HG03354 (cell line): ENCODE measurements at regions not wholly inside any gene's neighbourhood (a gene's known extent, or its start where the extent isn't known, plus 50 kb on each side); places are given as distances from the start of the nearest gene placed in this dataset.

ENCODE experiments used
- ATAC-seq: cut with Tn5 transposase; IDR thresholded peaks from one replicate; pipeline ENCODE4 v1.9.1; 2021; ENCODE audit warnings: mild to moderate bottlenecking; ENCODE audit not compliant: unreplicated experiment, poor library complexity, severe bottlenecking

DNA sequence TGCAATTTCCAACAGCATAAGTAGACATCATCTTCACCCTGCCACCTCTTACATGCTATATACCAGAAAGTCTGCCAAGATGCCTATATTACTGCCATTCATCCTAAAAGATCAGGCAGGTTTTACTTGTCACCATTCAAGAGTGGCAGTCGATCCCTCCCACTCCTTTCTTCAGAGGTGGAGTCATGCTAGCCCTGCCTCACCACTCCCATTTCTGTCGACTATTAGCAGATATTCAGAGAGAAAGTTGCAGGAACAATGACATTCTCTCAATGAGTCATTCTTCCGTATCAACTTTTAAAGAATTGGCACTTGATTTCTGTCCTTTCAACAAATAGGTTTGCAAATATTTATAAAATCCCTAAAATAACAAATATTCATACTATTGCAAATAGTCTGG lies 1060.1 kb downstream of the ADGRL3 start:
- no peak for ATAC-seq

DNA sequence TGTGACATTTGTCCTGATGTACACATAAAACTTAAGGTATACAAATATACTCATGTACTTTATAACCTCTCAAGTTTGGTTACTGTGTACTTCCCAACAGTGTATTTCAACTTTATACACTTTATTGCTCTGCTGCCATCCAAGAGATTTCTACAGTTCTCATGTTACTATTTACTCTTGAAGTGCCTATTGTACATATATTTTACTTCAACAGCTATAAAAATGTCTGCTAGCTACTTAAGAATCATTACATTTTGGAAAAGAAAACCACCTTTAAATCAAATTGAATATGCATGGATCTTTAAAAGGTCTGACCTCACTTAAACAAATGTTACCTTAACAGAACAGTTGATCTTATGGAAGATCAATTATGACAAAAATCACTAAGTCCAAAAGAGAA lies 1056.4 kb downstream of the ADGRL3 start:
- ATAC-seq, result no peak

DNA sequence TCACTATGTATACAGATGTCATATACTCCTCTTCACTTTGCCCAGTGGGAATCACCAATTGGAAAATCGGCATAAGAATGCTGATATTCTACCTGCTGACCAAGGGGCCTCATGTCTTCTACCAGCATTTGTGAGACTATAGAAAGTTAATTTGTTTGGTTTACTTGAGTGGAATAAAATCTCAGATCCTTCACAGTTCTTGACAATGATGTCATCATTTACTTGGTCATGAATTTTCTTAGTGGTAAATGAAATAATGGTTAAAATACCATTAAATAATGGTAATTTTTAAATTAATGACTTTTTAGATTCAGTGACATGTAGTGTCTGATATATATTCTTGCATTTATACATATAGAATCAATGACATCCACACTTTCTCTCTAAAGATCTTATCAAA lies 1052.6 kb downstream of the ADGRL3 start:
- no peak for ATAC-seq

DNA sequence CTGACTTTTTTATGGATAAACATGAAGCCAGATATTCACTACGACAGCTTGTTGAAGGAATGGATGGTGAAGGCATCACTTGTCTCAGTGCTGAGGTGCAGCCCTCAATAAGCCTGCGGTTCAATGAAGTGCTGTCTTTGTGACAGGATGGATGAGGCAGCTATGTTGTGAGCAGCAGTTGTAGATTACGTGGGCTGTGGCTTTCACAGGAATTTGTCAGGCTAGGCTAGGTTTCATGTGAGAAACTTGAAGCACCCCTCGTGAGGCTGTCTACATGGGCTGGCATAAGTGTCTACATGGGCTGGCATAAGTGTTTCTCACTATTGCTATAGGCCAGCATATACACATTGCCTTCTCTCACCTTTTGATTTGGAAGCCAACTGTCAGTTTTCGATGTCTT lies 1050.0 kb downstream of the ADGRL3 start:
- no peak for ATAC-seq

DNA sequence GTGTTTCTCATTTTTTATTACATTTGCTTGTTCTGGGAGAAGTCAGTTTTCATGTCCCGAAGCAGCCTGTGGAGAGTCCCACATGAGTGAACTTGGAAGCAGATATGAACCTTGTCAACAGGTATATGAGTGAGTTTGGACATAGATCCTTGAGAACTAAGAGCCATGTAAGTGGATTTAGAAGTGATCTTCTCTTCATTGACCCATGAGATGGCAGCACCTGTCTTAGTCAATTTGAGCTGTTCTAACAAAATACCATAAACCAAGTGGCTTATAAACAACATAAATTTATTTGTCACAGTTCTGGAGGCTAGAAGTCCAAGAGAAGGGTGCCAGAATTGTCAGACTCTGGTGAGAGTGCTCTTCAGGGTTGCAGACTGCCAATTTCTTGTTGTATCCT lies 1043.8 kb downstream of the ADGRL3 start:
- no peak for ATAC-seq

DNA sequence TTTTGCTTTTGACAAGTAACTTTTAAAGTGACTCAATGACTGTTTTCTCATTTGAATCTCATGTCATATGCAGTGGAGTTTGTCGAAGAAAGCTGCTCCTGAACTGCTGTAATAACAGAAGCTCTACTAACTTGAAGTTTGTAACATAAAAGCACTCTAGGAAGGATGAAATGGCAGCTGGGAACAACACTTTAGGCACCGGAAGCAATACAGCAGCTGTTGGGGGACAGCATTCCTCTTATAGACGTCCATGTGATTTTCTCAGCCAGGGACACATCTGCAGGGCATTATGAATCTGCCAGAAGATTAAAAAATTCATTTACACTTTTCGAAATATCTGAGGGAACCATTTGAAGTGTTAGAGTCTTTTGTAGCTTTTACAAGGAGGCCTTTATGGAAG lies 1035.8 kb downstream of the ADGRL3 start:
- ATAC-seq, result no peak

DNA sequence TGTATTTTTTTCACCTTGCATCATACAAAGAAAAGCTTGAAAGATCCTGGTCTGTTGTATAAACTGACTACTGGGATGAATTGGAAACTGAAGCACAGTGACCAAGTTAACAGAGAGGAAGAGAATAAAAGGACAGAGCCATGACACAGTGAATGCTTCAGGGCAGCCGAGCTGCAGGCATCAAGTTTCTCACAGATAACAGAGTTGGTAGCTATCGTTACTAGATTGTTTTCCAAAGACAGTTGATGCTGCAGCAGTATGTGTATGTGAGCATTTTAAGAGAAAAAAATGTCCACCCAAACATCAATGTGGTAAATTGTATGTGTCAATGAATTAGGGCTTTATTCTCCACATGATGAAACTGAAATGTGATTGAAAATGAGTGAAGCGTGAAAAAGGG lies 1032.7 kb downstream of the ADGRL3 start:
- ATAC-seq, result no peak

DNA sequence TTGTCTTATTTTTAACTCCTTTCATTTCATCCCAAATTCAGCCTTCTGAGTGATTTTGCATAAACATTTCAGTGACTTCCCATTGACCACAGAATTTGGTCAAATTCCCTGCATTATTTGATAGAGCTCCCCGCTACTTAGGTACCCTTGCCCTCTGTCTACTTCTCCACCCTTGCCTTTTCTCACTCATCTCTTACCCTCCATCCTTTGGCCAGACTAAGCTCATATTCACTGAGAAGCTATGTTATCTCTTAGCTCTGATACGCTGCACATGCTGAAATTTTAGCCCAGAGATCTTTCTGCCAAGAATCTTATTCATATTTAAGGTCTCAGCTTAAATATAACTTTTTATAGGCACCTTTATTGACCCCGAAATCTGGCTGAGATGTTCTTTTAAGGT lies 1031.9 kb downstream of the ADGRL3 start:
- ATAC-seq, result no peak

DNA sequence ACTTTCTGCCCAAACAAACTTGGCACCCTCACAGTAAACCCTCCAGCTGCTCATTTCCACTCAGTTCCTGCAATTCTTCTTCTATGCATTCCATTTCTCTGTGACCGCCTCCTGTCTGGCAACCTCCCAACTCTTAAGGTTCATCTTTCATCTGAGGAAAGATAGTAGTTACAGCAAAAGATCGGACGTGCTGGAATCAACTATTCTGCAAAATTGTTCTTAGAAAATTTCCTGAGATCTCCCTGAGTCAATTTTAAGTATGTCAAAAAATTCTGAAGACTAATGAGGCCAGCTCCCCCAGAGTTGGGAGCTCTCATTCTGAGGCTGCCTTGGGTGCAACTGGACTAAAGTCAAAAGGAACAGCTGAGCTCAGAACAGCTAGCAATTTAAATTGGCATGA lies 1026.0 kb downstream of the ADGRL3 start:
- no peak for ATAC-seq

DNA sequence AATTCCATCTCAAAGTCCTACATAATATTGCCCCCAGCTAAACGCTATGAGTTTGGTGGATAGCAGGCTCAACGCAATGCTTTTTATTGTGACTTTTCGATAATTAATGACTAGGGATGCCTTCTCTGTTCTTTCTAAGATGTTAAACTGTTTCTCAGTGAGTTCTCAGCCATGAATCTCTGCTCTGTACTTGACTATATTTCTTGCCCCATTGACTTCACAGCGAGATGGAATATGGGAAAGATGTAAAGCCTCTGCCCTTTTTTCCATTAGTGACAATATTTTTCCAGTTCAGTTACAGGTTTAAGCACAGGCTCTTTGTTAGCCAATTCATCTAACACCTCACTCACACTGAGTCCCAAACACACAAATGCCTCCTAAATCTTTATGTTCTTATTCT lies 1022.0 kb downstream of the ADGRL3 start:
- no peak for ATAC-seq

DNA sequence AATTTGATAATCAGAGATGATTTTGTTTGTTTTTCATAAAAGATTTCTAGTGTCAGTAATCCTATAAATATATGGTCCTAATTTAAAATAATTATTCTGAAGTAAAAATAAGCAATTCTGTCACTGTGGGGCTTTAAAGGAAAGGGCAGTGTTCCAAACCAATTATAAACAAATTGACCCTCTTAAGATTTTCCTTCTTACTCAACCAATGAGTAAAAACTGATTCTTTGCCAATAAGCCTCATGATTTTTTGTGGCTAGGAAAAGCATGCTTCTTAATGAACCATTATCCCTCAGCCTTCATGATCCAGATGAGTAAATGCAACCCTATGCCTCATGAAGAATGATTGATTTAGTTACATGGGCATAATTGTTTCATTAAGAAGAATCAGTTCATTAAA lies 1010.4 kb downstream of the ADGRL3 start:
- ATAC-seq, result no peak

DNA sequence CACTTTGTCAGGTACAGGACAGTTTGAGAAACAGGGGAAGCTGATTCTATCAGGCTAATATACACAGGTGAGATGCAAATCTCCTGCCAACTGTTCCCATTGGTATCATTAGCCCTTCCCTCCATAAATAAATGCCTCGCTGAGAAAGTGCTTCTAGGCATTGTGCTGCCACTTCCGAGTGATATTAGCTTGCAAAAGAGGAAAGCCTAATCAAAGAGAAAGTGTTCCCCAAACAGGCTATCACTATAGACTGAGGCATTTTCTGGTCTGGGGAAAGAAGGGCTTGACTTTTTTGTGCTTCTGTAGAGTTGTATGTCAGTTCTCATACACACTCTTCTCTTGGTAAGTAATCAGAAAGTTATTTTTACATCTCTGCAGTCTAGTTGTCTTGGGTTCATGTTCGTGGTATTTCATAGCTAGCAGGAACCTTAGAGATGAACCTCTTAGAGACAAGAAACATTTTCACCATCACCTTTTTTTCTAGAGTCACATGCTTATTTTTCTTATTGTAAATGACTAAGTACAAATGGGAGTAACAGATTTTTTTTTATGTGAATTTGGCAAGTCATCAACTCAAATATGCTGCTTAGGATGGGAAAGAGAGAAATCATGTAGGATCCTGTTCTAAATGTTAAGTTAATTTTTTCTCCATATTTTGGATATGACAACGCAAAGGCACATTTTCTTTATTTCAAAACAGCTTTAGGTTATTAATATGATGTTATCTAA lies 1009.8 kb downstream of the ADGRL3 start:
- ATAC-seq, result no peak

DNA sequence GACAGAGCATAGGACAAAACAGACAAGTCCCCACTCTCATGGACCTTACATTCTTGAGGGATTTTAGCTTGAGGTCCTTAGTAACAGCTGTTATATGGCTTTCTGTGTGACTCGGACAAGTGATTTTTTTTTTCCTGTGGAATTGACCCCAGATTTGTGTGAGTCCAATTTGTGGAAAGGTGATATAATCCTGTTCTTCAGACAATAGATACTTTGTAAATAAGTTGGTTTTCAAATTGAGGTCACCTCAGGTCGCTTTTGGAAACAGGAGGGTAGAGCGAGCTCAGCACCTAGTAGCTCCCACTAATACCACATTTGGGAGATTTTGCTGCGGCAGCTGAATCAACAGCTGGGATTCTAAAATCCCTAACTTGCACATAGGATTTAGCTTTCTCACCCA lies 1008.8 kb downstream of the ADGRL3 start:
- ATAC-seq, result no peak

DNA sequence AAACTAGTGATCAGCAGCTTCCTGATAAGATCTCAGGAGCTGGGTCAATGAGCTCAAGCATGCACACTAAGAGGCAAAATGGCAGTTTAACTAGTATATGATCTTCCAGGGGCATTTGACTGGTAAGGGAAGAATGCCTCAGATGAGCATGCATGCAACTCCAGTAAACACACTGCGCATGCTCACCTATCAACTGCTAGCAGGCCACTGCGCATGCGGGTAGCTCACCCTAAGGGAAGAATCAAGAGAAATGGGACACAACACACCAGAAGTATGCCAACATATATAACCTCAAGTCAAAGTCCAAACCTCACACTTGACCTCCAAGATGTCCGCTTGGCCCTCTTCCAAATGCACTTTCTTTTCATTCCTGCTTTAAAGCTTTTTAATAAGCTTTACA lies 1004.0 kb downstream of the ADGRL3 start:
- no peak for ATAC-seq

DNA sequence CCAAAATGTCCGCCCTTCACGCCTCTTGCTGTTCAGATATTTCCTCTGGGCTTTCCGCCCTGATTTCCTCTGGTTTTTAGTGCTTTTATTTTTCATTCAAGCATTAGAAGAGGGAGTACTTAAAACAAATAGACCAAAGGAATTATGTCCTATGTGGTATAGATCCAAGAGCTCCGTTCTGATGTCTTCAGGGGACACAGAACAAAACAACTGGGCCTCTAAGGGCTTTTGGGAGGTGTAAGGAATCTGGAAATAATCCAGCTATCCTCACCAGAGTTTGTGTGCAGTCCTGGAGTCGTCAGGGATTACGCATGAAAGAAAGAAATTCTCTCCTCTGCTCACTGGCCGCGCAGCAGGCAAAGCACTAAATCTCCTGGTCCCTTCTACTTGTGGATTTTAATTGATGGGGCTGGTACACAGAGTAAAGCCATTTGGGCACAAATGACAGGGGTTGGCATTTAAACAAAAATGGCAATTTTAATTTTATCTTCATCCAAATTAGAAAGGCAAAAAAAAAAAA lies 999.2 kb downstream of the ADGRL3 start:
- no peak for ATAC-seq

DNA sequence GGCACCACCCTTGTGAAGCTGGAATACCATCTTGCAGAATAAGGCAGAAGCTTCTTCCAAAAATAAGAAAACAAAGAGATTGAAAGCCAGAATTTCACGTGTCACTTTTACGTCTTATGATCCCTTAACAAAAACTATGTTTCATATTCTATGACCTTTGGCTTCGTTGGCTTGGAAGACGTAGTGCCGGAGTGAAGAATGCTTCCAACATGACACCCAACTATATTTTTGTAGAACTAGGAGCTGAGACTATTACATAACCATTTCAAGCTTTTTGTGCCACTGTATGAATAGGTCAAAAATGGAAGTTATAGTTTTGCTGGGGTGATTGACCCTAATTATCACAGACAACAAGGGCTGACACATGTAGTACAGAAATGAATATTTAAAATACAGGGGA lies 996.2 kb downstream of the ADGRL3 start:
- ATAC-seq, result no peak

DNA sequence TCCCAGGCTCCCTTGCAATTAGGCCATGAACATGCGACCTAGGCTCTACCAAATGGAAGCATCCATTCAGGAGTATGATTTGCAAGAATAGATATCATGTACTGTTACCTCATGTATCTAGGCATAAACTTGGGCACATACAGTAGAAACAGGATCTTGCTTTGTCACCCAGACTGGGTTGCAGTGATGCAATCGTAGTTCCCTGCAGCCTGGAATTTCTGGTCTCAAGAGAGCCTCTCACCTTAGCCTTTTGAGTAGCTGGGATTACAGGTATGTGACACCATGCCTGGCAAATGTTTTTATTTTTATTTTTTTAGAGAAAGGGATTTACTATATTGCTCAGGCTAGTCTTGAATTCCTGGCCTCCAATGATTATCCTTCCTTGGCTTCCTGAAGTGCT lies 994.2 kb downstream of the ADGRL3 start:
- no peak for ATAC-seq

DNA sequence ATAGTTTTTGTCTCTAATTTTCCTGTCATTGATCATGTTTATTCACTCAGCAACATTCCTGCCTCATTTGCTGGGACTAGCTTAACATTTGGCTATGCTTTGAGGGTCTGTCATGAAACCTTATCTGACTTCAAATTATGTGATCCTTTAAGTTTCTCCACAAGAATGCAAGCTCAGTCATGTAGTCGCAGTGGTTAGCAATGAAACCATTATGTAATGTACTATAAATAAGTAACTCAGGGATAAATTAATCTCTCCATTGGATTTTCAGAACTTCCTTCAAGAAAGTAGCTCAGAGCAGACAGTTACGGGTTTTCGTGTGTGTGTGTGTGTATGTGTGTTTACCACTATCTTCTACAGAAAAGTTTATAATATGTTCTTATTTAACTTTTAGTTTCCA lies 993.6 kb downstream of the ADGRL3 start:
- no peak for ATAC-seq

DNA sequence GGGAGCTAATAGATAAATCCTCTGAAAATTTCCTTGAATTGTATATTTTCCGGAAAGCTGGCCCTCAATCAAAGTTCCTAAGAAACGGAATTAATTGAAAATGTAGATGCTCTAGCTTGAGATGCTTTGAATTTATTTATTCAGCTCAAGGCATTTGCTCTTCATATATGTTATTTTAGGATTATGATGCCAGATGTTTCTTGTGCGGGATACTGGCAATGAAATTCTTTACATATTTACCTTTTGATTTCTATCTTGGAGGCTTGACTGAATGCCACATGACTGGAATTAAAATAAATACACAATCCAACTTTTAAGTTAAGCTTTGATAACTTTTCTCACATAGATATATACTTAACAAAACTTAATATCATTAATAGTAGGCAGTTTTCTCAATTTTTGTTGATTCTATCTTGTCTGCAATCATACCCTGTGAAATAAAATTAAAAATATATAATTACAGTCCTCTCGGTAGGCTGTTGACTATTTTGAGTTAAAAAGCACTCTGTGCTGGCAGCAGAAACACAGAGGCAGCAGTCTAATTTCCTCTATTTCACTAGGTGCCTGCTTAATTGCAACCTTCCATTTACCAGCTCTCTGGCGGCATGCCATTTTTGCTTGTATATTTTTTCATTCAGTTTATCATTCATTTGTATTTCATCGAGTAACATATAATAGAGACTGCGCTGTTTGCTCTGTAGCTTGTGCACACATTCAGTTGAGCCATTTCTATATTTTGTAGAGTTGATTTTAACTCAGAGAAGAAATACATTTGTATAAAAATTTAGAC lies 991.5 kb downstream of the ADGRL3 start:
- no peak for ATAC-seq

DNA sequence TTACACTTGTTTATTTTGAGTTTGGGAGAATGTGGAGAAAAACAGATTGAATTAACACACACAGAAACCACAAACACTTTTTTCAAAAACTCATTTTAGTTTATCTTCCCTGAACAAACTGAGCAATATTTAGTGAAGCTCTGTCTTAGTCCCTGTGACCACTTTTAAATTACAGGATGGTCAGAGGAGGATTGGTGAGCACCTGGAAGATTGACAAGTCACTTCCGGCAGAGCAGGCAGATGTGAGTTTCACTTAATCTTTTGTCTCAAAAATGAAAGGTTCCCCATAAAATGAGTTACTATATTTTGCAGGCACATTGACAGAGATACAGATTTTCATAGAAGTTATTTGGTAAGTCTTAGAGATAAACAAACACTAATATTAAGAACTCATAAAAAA lies 970.1 kb downstream of the ADGRL3 start:
- ATAC-seq, result no peak

DNA sequence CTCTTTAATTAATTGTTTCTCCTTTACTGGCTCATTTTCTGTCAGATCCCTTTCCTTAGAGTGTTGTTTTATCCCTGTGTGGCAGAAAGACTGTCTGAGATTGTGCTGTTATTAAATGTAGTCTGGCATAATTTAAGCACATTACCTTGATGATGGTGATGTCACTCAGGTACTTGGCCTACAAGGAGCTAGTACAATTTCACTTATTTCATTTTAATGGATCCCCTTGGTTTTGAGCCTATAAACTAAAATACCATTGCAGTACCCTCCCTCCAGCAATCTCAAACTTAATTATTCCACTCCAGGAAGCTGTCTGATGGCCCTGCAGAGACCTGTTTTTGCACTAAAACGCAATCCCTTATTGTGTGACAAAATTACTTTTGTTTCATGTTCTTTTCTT lies 968.6 kb downstream of the ADGRL3 start:
- ATAC-seq, result no peak
